ENCODE measurements at regions not wholly inside any gene's neighbourhood (a gene's known extent, or its start where the extent isn't known, plus 50 kb on each side); places are given as distances from the start of the nearest gene placed in this dataset.

- no peak for TF ChIP-seq AFF4 (CRISPR knock-in tag; IDR thresholded peaks at IDR 0.05; ENCODE audit: borderline replicate concordance)
- TF ChIP-seq ZNF281 (CRISPR knock-in tag; IDR thresholded peaks at IDR 0.05), result no peak
- no peak for TF ChIP-seq USF2 (CRISPR knock-in tag; IDR thresholded peaks at IDR 0.05)
- TF ChIP-seq IRF2 (CRISPR knock-in tag; IDR thresholded peaks at IDR 0.05; ENCODE audit: borderline replicate concordance, low read depth), result no peak
Measured at GRCh38 chr4:12140864-12141263, 712.2 kb upstream of the HS3ST1 start (continued).

- ChIA-PET POLR2A (no interaction called here), CTCF (no interaction called here)
- H3K36me3 Mint-ChIP-seq, result peaks cover 5% of the 10 kb centered on the region
- no peak for DNase-seq (ENCODE audit: low spot score)
- no peak overlapping the region for H3K4me3 Mint-ChIP-seq
- ATAC-seq, result no peak
- no peak overlapping the region for H3K27ac Mint-ChIP-seq
- H3K4me1 Mint-ChIP-seq, result 0 out of 2 replicates have a peak, but pooled peaks cover 3% of the 10 kb centered on the region
- H3K9me3 Mint-ChIP-seq, result peaks cover 16% of the 10 kb centered on the region
- no peaks in the 10 kb centered on the region for H3K27me3 Mint-ChIP-seq (ENCODE audit: low read depth)
- no peak for TF ChIP-seq FOXP4 (CRISPR knock-in tag; IDR thresholded peaks at IDR 0.05)
- TF ChIP-seq STAT6 (CRISPR knock-in tag; conservative IDR thresholded peaks at IDR 0.05; ENCODE audit: low read depth), result no peak
- no peak for TF ChIP-seq GTF2I (CRISPR knock-in tag; conservative IDR thresholded peaks at IDR 0.05)
- no peak for TF ChIP-seq HMGA2 (CRISPR knock-in tag; IDR thresholded peaks at IDR 0.05)
- TF ChIP-seq ZNF281 (CRISPR knock-in tag; IDR thresholded peaks at IDR 0.05), result no peak
- no peak for TF ChIP-seq EMX1 (CRISPR knock-in tag; IDR thresholded peaks at IDR 0.05)
- TF ChIP-seq ZNF532 (CRISPR knock-in tag; IDR thresholded peaks at IDR 0.05; ENCODE audit: borderline replicate concordance), result no peak
- no peak for TF ChIP-seq FOXK1 (CRISPR knock-in tag; IDR thresholded peaks at IDR 0.05)
- TF ChIP-seq NR2C2 (CRISPR knock-in tag; IDR thresholded peaks at IDR 0.05), result no peak
- TF ChIP-seq ZNF121 (CRISPR knock-in tag; IDR thresholded peaks at IDR 0.05), result no peak
- no peak for TF ChIP-seq ZNF416 (CRISPR knock-in tag; IDR thresholded peaks at IDR 0.05)
- TF ChIP-seq JUN (CRISPR knock-in tag; IDR thresholded peaks at IDR 0.05), result no peak
- no peak for TF ChIP-seq ZNF138 (CRISPR knock-in tag; conservative IDR thresholded peaks at IDR 0.05)
- no peak for TF ChIP-seq TP53 (CRISPR knock-in tag; IDR thresholded peaks at IDR 0.05)
Measured at GRCh38 chr4:12139296-12139695, 710.6 kb upstream of the HS3ST1 start.
